Kidney (tissue), 13 donors: ENCODE measurements at regions not wholly inside any gene's neighbourhood (a gene's known extent, or its start where the extent isn't known, plus 50 kb on each side); places are given as distances from the start of the nearest gene placed in this dataset.

Experiments
- DNase-seq, 5 donors: peaks; one replicate each; pipeline ENCODE4 v3.0.0-alpha.2; 2013 to 2020
- FAIRE-seq: peaks from 2 replicates; lab custom pipeline; 2012; peaks lifted over from hg19 to GRCh38; lab: Jason Lieb, UNC
- H3K27ac ChIP-seq, 2 donors: one replicate each; pipeline ENCODE4 v1.7.0; 2013; ENCODE audit warnings: low read depth in 2 of 2, low read length in 2 of 2, inconsistent platforms in 1 of 2
- H3K27me3 ChIP-seq: one replicate; pipeline ENCODE4 v1.7.1; 2013; ENCODE audit warnings: low read length, inconsistent platforms; ENCODE audit not compliant: control insufficient read depth, insufficient read depth
- H3K36me3 ChIP-seq, 3 donors: one replicate each; pipeline versions ENCODE4 v1.7.0 to v1.7.1; 2013; ENCODE audit warnings: low read length in 3 of 3, control low read depth in 1 of 3, inconsistent platforms in 1 of 3; ENCODE audit not compliant: insufficient read depth in 3 of 3, control insufficient read depth in 2 of 3
- H3K4me1 ChIP-seq, 3 donors: one replicate each; pipeline versions ENCODE4 v1.7.0 to v1.7.1; 2013; ENCODE audit warnings: low read length in 3 of 3, inconsistent platforms in 1 of 3, low read depth in 1 of 3; ENCODE audit not compliant: control insufficient read depth in 2 of 3, insufficient read depth in 2 of 3
- H3K4me3 ChIP-seq, 3 donors: one replicate each; pipeline versions ENCODE4 v1.7.0 to v1.8.1; 2013; ENCODE audit warnings: low read length in 3 of 3, control low read depth in 1 of 3, inconsistent platforms in 1 of 3
- H3K9ac ChIP-seq, 3 donors: one replicate each; pipeline versions ENCODE4 v1.7.0 to v1.7.1; 2013; ENCODE audit warnings: low read length in 3 of 3, control low read depth in 1 of 3, inconsistent platforms in 1 of 3
- H3K9me3 ChIP-seq, 3 donors: one replicate each; pipeline versions ENCODE4 v1.7.0 to v1.7.1; 2013; ENCODE audit warnings: low read length in 3 of 3, control low read depth in 1 of 3, inconsistent platforms in 1 of 3; ENCODE audit not compliant: control insufficient read depth in 2 of 3, insufficient read depth in 1 of 3
- CTCF ChIP-seq: IDR thresholded peaks from 3 replicates; pipeline ENCODE4 v1.5.1; 2012; ENCODE audit warnings: mild to moderate bottlenecking, moderate library complexity, borderline replicate concordance; ENCODE audit not compliant: insufficient read depth; ENCODE audit errors: extremely low read depth
- intact Hi-C: fragments of 100-400 bp; cut with DNase I; formaldehyde crosslinking; loops from one replicate; pipeline ENCODE4 v1.11.1; 2022
- donor health status: control.
- donor health status: control.
- donor health status: control.
- donor health status: control.
- donor health status: control.
- donor health status: DM: yes; HTN: yes; CAD: no.
- donor health status: Normal renal cell carcinoma (clear cell type).

DNA sequence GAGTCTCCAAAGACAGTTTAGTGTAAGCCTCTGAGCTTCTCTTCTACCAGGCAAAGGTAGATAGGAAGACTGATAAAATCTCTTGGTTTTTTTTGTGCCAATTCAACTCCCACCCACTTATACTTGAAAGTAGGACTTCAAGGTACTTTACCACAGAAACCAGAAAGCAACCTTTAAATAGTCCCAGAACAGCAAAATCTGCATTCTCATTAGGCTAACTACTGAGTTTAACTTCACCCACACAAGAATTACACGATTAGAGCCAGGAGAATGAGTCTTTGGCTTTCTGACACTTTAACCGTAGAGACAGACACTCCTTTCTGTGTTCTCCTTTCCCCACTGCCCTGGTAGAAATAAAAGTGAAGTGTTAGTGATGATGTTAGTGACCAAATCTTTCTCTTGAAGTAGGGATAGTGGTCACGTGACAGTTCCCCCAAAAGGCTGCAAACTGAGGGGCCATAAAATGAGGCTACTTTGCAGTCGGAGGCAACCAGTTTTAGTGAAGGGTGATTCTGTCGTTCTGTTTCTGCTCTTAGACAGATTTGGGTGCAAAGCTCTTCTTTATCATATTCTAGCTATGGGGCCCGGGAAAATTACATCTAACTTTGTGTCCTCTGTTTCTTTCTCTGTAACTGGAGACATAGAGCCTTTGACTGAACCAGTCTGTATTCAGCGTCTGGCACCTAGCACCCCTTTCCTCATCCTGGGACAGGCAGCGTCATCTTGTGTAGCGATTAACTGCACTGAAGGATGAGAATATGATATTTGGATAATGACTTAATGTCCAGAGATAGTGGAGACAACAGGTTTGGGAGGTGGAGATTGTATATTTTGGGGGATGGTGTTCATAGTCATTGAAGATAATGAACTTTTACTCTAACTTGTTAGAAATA lies 206.4 kb upstream of the CITED2 start:
- no peak overlapping the region for H3K4me3 ChIP-seq
- no peaks in the 10 kb centered on the region for H3K27me3 ChIP-seq
- intact Hi-C loops, result no loop called here
- DNase-seq (no peak), FAIRE-seq (no peak)
- H3K4me1 ChIP-seq, result peaks cover 0 to 12% (median 11%) of the 10 kb centered on the region in 3 donors
- no peaks in the 10 kb centered on the region for H3K9me3 ChIP-seq
- H3K9ac ChIP-seq, result no peak overlapping the region
- H3K36me3 ChIP-seq, result no peaks in the 10 kb centered on the region
- H3K27ac ChIP-seq, result no peak overlapping the region
- no peak for TF ChIP-seq CTCF

DNA sequence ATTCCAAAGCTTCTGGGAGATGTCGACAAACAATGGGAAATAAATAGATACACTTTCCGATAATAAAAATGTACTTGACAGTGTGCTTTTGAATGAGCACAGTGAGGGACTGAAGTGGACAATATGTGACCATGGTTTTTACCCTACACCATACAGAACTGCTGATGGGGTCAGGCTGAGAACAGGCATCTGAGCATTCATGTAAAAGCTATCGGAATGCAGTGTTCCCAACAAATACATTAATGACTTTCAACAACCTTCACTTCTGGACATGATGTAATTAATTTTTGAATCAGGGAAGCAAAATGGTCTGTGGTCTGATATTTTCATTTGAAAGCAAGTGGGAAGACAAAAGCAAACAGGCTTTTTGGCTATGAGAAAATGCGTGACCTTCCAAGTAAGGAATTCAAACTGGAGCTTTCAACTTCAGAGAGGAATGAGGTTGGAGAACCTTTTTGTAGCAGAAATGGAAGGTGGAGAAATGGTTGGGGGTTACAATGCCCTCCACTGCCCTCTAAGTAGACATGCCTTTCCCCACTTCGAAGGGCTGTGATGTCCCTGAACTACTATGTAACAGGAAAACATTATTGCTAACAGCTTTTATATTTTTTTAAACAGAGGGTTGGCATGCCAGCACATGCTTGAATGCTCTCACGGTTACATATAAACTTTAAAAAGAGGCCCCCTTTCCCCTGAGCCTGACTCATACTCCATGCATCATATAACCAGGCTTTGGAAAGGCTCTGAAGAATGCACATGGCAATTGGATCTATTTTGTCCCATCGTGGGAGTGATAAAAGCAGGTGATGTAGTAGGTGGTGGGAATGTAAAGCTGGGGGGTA lies 203.5 kb upstream of the CITED2 start:
- intact Hi-C loops, result no loop called here
- DNase-seq, result peak in 4 of 5 donors; percentile 56 to 90 (median 78)
- Histone ChIP-seq H3K4me1 (peaks cover 0 to 11% (median 5%) of the 10 kb centered on the region in 3 donors), H3K4me3 (no peak overlapping the region), H3K36me3 (no peaks in the 10 kb centered on the region), H3K9me3 (no peaks in the 10 kb centered on the region), H3K27me3 (no peaks in the 10 kb centered on the region), H3K9ac (no peak overlapping the region), H3K27ac (peak overlapping the region; percentile 73 to 78)
- FAIRE-seq, result no peak
- no peak for TF ChIP-seq CTCF

DNA sequence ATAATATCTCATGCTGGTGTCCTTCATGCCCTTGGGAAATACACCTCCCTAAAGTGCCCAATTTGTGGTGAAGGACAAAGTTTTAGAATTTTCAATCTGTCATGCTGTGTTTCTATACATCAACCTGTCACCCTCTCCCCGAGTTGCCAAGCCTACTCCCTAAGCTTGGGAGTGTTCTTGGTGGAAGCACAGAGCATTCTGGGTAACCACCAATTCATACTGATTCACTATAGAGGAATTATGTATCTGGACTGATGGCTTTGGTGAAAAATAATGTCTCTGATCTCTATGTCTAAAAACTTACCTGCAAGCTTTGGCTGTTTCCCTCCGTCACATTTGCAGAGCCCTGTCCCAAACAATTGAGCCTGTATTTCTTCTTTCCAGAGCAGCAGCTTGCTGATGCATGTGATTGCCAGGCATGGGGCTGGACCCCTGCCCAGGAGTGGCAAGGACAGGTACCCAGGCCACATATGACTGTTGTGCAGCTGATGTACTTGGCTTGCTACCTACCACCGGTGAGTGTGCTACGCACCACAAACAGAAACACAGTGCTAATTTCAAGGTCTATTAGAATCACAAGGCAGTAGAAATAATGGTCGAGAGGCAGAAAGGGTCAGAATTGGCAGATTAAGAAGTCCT lies 202.8 kb upstream of the CITED2 start:
- peak overlapping the region; percentile 73 to 78 for H3K27ac ChIP-seq
- DNase-seq, result peak in 2 of 5 donors; percentile 20 to 43
- peaks cover 0 to 11% (median 5%) of the 10 kb centered on the region in 3 donors for H3K4me1 ChIP-seq
- H3K9ac ChIP-seq, result no peak overlapping the region
- H3K36me3 ChIP-seq, result no peaks in the 10 kb centered on the region
- FAIRE-seq, result no peak
- H3K9me3 ChIP-seq, result no peaks in the 10 kb centered on the region
- no peaks in the 10 kb centered on the region for H3K27me3 ChIP-seq
- intact Hi-C loops, result no loop called here
- no peak for TF ChIP-seq CTCF
- H3K4me3 ChIP-seq, result no peak overlapping the region
